GM12878 (cell line): ENCODE measurements at regions not wholly inside any gene's neighbourhood (a gene's known extent, or its start where the extent isn't known, plus 50 kb on each side); places are given as distances from the start of the nearest gene placed in this dataset.

Experiments used
- ATAC-seq: fragments of 200-7000 bp; cut with Tn5 transposase; 3 replicates; pipeline ENCODE4 v1.9.1; 2020; ENCODE audit warnings: mild to moderate bottlenecking, moderate library complexity
- BruUV-seq: library from RNA; stranded (reverse); fragments of 400-500 nt; replicated peaks from 2 replicates; lab custom pipeline; 2021; lab: Mats Ljungman, UMichigan
- CTCF ChIA-PET: fragments of 300-600 bp; sonication (Branson Sonifier 250); formaldehyde crosslinking; extraction: SDS; loops from one replicate; lab custom pipeline; 2021; ENCODE audit warnings: inconsistent platforms; lab: Yijun Ruan, JAX
- POLR2A ChIA-PET: fragments of 350-600 bp; formaldehyde crosslinking; extraction: SDS; loops from one replicate; lab custom pipeline; 2021; ENCODE audit warnings: inconsistent platforms; lab: Charles Lee
- RAD21 ChIA-PET: fragments of 300-600 bp; sonication (Branson Sonifier 250); formaldehyde crosslinking; loops from one replicate; lab custom pipeline; 2023; ENCODE audit warnings: antibody characterized with exemption; ENCODE audit not compliant: unreplicated experiment; lab: Charles Lee
- SMC1A ChIA-PET: fragments of 300-600 bp; sonication (Branson Sonifier 250); formaldehyde crosslinking; loops from one replicate; lab custom pipeline; 2023; ENCODE audit not compliant: unreplicated experiment, uncharacterized antibody; lab: Charles Lee
- DNase-seq: peaks from one replicate; pipeline ENCODE4 v3.0.0-alpha.2; 2011; ENCODE audit warnings: low read depth, low spot score
- FAIRE-seq: peaks from 3 replicates; lab custom pipeline; 2011; peaks lifted over from hg19 to GRCh38; lab: Jason Lieb, UNC
- H2AFZ ChIP-seq: 2 replicates; pipeline ENCODE4 v1.6.0; 2011; ENCODE audit warnings: low read depth, low read length, control low read depth; ENCODE audit not compliant: control insufficient read depth
- H3K27ac ChIP-seq: 2 replicates; pipeline ENCODE4 v1.5.1; 2011; ENCODE audit warnings: control low read depth; ENCODE audit not compliant: control insufficient read depth, insufficient read depth
- H3K27me3 ChIP-seq, 2 experiments: replicated peaks in 1 of 2; 2 replicates each; pipeline versions ENCODE4 v1.6.0 to v1.6.1; 2011; ENCODE audit warnings: low read length in 1 of 2; ENCODE audit not compliant: control insufficient read depth in 2 of 2, insufficient read depth in 2 of 2
- H3K36me3 ChIP-seq, 2 experiments: 2 replicates each; pipeline ENCODE4 v1.5.1; 2011; ENCODE audit warnings: low read length in 1 of 2; ENCODE audit not compliant: control insufficient read depth in 2 of 2, insufficient read depth in 2 of 2
- H3K4me1 ChIP-seq: 2 replicates; pipeline ENCODE4 v1.6.1; 2011; ENCODE audit warnings: mild to moderate bottlenecking, low read length, moderate library complexity, mixed read lengths; ENCODE audit not compliant: control insufficient read depth, insufficient read depth
- H3K4me2 ChIP-seq: 2 replicates; pipeline ENCODE4 v1.6.0; 2011; ENCODE audit warnings: control low read depth; ENCODE audit not compliant: control insufficient read depth, insufficient read depth
- H3K4me3 ChIP-seq: fragments of 200-600 bp; sonication (generic); 2 replicates; pipeline ENCODE4 v1.5.1; 2016
- H3K79me2 ChIP-seq: 2 replicates; pipeline ENCODE4 v1.6.0; 2011; ENCODE audit warnings: low read length; ENCODE audit not compliant: control insufficient read depth, insufficient read depth
- H3K9ac ChIP-seq: 2 replicates; pipeline ENCODE4 v1.8.0; 2011; ENCODE audit warnings: low read length, control low read depth, mixed read lengths; ENCODE audit not compliant: control insufficient read depth, insufficient read depth
- H3K9me3 ChIP-seq: replicated peaks from 3 replicates; pipeline ENCODE4 v1.5.1; 2011; ENCODE audit warnings: mild to moderate bottlenecking, low read length; ENCODE audit not compliant: control insufficient read depth, insufficient read depth
- H4K20me1 ChIP-seq: 2 replicates; pipeline ENCODE4 v1.6.0; 2011; ENCODE audit not compliant: control insufficient read depth, insufficient read depth
- BRCA1 ChIP-seq: IDR thresholded peaks from 2 replicates; pipeline ENCODE4 v1.6.1; 2011; ENCODE audit warnings: low read depth, low read length, improper control_type of control experiment
- E2F8 ChIP-seq: fragments of 450-650 bp; IDR thresholded peaks from 2 replicates; pipeline ENCODE4 v1.6.1; 2018; ENCODE audit warnings: mild to moderate bottlenecking, low read depth, moderate library complexity; ENCODE audit not compliant: partially characterized antibody
- EZH2 ChIP-seq: IDR thresholded peaks from 2 replicates; pipeline ENCODE4 v1.6.1; 2012; ENCODE audit warnings: low read depth, mild to moderate bottlenecking, control low read depth, inconsistent platforms, low read length, borderline replicate concordance; ENCODE audit not compliant: control insufficient read depth
- HDGF ChIP-seq: fragments of 450-650 bp; IDR thresholded peaks from 2 replicates; pipeline ENCODE4 v1.6.1; 2016; ENCODE audit warnings: antibody characterized with exemption
- MEF2B ChIP-seq: fragments of 450-650 bp; IDR thresholded peaks from 2 replicates; pipeline ENCODE4 v1.6.1; 2018; ENCODE audit warnings: mild to moderate bottlenecking, moderate library complexity; ENCODE audit not compliant: partially characterized antibody, poor library complexity, severe bottlenecking
- MTA3 ChIP-seq: IDR thresholded peaks from 2 replicates; pipeline ENCODE4 v1.6.1; 2012; ENCODE audit warnings: low read length, inconsistent platforms, borderline replicate concordance
- NKRF ChIP-seq: fragments of 450-650 bp; conservative IDR thresholded peaks from 2 replicates; pipeline ENCODE4 v1.6.1; 2017; ENCODE audit warnings: mild to moderate bottlenecking, moderate library complexity
- NR2C1 ChIP-seq: fragments of 450-650 bp; IDR thresholded peaks from 2 replicates; pipeline ENCODE4 v1.6.1; 2017; ENCODE audit warnings: antibody characterized with exemption, mild to moderate bottlenecking, moderate library complexity
- PAX5 ChIP-seq: IDR thresholded peaks from 2 replicates; pipeline ENCODE4 v1.6.1; 2011; ENCODE audit warnings: low read depth, low read length, borderline replicate concordance
- PRDM15 ChIP-seq: fragments of 450-650 bp; formaldehyde crosslinking; IDR thresholded peaks from 2 replicates; pipeline ENCODE4 v1.4.0; 2020; ENCODE audit warnings: mild to moderate bottlenecking, moderate library complexity
- RB1 ChIP-seq: fragments of 450-650 bp; formaldehyde crosslinking; IDR thresholded peaks from 2 replicates; pipeline ENCODE4 v1.6.1; 2017; ENCODE audit warnings: mild to moderate bottlenecking, borderline replicate concordance
- SMAD1 ChIP-seq: fragments of 450-650 bp; IDR thresholded peaks from 2 replicates; pipeline ENCODE4 v1.6.1; 2018; ENCODE audit warnings: mild to moderate bottlenecking, low read depth; ENCODE audit not compliant: partially characterized antibody
- SMAD5 ChIP-seq: IDR thresholded peaks from 2 replicates; pipeline ENCODE4 v1.6.1; 2016; ENCODE audit warnings: antibody characterized with exemption, low read depth
- YY1 ChIP-seq: IDR thresholded peaks from 2 replicates; pipeline ENCODE4 v1.6.1; 2011; ENCODE audit warnings: low read depth, mild to moderate bottlenecking, low read length
- ZNF207 ChIP-seq: fragments of 450-650 bp; IDR thresholded peaks from 2 replicates; pipeline ENCODE4 v1.6.1; 2014; ENCODE audit warnings: antibody characterized with exemption, mild to moderate bottlenecking, borderline replicate concordance
- ZNF217 ChIP-seq: fragments of 450-650 bp; IDR thresholded peaks from 2 replicates; pipeline ENCODE4 v1.6.1; 2017; ENCODE audit warnings: antibody characterized with exemption, mild to moderate bottlenecking
- ZNF24 ChIP-seq: fragments of 450-650 bp; IDR thresholded peaks from 2 replicates; pipeline ENCODE4 v1.6.1; 2017; ENCODE audit warnings: antibody characterized with exemption, mild to moderate bottlenecking
- WGBS: methylation state at CpG from one replicate; pipeline ENCODE4 v1.1.6; 2016; ENCODE audit warnings: low lambda C conversion rate; ENCODE audit not compliant: insufficient replicate concordance, insufficient coverage; ENCODE audit errors: missing lambda C conversion rate; 5-methylcytosine and 5-hydroxymethylcytosine counted together
- in situ Hi-C: fragments of 300-500 bp; cut with MboI; formaldehyde crosslinking; loops from 9 replicates; pipeline ENCODE4 v1.14.3; 2018; ENCODE audit warnings: mixed read lengths
- intact Hi-C: fragments of 100-400 bp; cut with micrococcal nuclease; formaldehyde crosslinking; loops from one replicate; pipeline ENCODE4 v1.14.2; 2022; ENCODE audit not compliant: unreplicated experiment

GRCh38 chr13:99037756-99038155 lies 59.9 kb upstream of the DOCK9 start (continued):
- TF ChIP-seq SMAD5 (no peak), ZNF207 (no peak), HDGF (no peak), NR2C1 (no peak), NKRF (no peak), MEF2B (no peak), MTA3 (no peak), SMAD1 (no peak), PAX5 (no peak), ZNF217 (no peak), RB1 (no peak)

- ChIA-PET SMC1A (no interaction called here), POLR2A (no interaction called here), RAD21 (no interaction called here), CTCF (no interaction called here)
- ATAC-seq (no peak), DNase-seq (no peak), FAIRE-seq (peak; percentile 38)
- Histone ChIP-seq H3K36me3 (no peaks in the 10 kb centered on the region), H3K9me3 (no peaks in the 10 kb centered on the region), H3K27me3 (no peaks in the 10 kb centered on the region), H3K4me1 (peaks cover 8% of the 10 kb centered on the region), H3K4me2 (no peak overlapping the region), H3K79me2 (no peaks in the 10 kb centered on the region), H3K27ac (no peak overlapping the region), H3K9ac (no peak overlapping the region), H2AFZ (no peak overlapping the region), H3K4me3 (no peak overlapping the region), H4K20me1 (no peaks in the 10 kb centered on the region)
- BruUV-seq: no TSS peak
- WGBS: 80% methylated on average over 2 of the region's 2 CpGs
- in situ Hi-C loops (no loop called here), intact Hi-C loops (no loop called here)
- TF ChIP-seq ZNF24 (no peak), YY1 (no peak), BRCA1 (no peak), PRDM15 (CRISPR knock-in tag) (no peak), EZH2 (no peak), E2F8 (no peak)
Observed at GRCh38 chr13:99039718-99040280, 61.9 kb upstream of the DOCK9 start.
